22Rv1 (cell line): ENCODE measurements at regions not wholly inside any gene's neighbourhood (a gene's known extent, or its start where the extent isn't known, plus 50 kb on each side); places are given as distances from the start of the nearest gene placed in this dataset.
A peak's percentile ranks its signal among the peaks of the same experiment; 100 is the strongest.

Experiments
- H3K27ac ChIP-seq: fragments of 450-650 bp; 2 replicates; pipeline ENCODE4 v1.5.1; 2017
- CTCF ChIP-seq: fragments of 450-650 bp; IDR thresholded peaks from 2 replicates; pipeline ENCODE4 v1.5.1; 2017; ENCODE audit warnings: mild to moderate bottlenecking
- ZFX ChIP-seq: fragments of 450-650 bp; IDR thresholded peaks from 2 replicates; pipeline ENCODE4 v1.6.1; 2017; ENCODE audit warnings: antibody characterized with exemption, borderline replicate concordance

GRCh38 chr5:86917117-86917579 is 299.4 kb downstream of the COX7C start:
- H3K27ac ChIP-seq = no peak overlapping the region
- TF ChIP-seq CTCF = no peak
- TF ChIP-seq ZFX = no peak

- TF ChIP-seq ZFX = no peak
- TF ChIP-seq CTCF = no peak
These were observed 300.5 kb downstream of the COX7C start for GRCh38 chr5:86918246-86918645.

GRCh38 chr5:86926033-86926432 is 308.3 kb downstream of the COX7C start:
- no peak overlapping the region for H3K27ac ChIP-seq
- no peak for TF ChIP-seq ZFX
- TF ChIP-seq CTCF = no peak

More at GRCh38 chr5:86918246-86918645, 300.5 kb downstream of the COX7C start:
- no peak overlapping the region for H3K27ac ChIP-seq

- H3K27ac ChIP-seq = no peak overlapping the region
- TF ChIP-seq ZFX = no peak
- TF ChIP-seq CTCF = no peak
These were observed 311.5 kb downstream of the COX7C start for GRCh38 chr5:86929123-86929766.

- no peak overlapping the region for H3K27ac ChIP-seq
- TF ChIP-seq ZFX (no peak), CTCF (no peak)
These were observed 315.9 kb upstream of the RASA1 start for GRCh38 chr5:86951761-86952160.

GRCh38 chr5:86964889-86965288 is 302.8 kb upstream of the RASA1 start:
- no peak for TF ChIP-seq CTCF

GRCh38 chr5:86968301-86968753 is 299.4 kb upstream of the RASA1 start:
- no peak overlapping the region for H3K27ac ChIP-seq
- TF ChIP-seq ZFX (no peak), CTCF (peak; percentile 56)

More at GRCh38 chr5:86964889-86965288, 302.8 kb upstream of the RASA1 start:
- no peak overlapping the region for H3K27ac ChIP-seq
